Sigmoid colon (tissue), 4 donors: ENCODE measurements at regions not wholly inside any gene's neighbourhood (a gene's known extent, or its start where the extent isn't known, plus 50 kb on each side); places are given as distances from the start of the nearest gene placed in this dataset.

Experiments
- CTCF ChIP-seq, 4 experiments: fragments of 450-650 bp in 3 of 4; fragments of 200-600 bp in 1 of 4; IDR thresholded peaks; one replicate each; pipeline ENCODE4 v1.5.1; 2016 to 2019; ENCODE audit warnings: antibody characterized with exemption in 4 of 4, mild to moderate bottlenecking in 3 of 4, moderate library complexity in 2 of 4
- EP300 ChIP-seq, 4 donors: sonication (generic); formaldehyde crosslinking; IDR thresholded peaks; one replicate each; pipeline ENCODE4 v1.6.1; 2017; ENCODE audit warnings: antibody characterized with exemption in 4 of 4

DNA sequence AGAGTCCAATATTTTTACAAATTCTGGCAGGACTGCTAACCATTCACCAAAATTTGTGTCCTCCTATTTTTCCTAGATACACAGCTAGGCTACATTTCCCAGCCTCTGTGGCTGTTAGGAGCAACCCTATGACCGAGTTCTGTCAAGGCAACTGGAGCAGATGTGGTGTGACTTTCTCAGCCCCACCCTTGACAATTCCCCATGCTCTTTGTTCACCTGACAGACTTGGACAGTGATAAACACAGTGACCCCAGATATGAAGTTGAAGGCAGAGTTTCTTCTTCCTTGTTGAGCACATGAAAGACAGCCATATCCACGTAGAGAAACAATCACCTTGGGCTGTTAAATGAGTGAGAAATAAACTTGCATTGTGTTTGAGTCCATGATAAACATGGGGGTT lies 1162.1 kb downstream of the SORCS3 start:
- TF ChIP-seq CTCF (IDR thresholded peaks at IDR 0.05) (no peak), EP300 (IDR thresholded peaks at IDR 0.05) (no peak)
